Transverse colon (tissue), 4 donors: ENCODE measurements at regions not wholly inside any gene's neighbourhood (a gene's known extent, or its start where the extent isn't known, plus 50 kb on each side); places are given as distances from the start of the nearest gene placed in this dataset.
A peak's percentile ranks its signal among the peaks of the same experiment; 100 is the strongest.

Source experiments
- DNase-seq: peaks from one replicate; pipeline ENCODE4 v3.0.0-alpha.2; 2019
- H3K27ac ChIP-seq, 4 donors: fragments of 200-600 bp; sonication (generic); 2 replicates each; pipeline ENCODE4 v1.5.1; 2016 to 2018; ENCODE audit warnings: inconsistent platforms in 4 of 4
- H3K27me3 ChIP-seq: fragments of 200-600 bp; sonication (generic); 2 replicates; pipeline ENCODE4 v1.5.1; 2017; ENCODE audit warnings: inconsistent platforms
- H3K36me3 ChIP-seq, 4 donors: fragments of 200-600 bp; sonication (generic); 2 replicates each; pipeline ENCODE4 v1.5.1; 2017 to 2019; ENCODE audit warnings: inconsistent platforms in 4 of 4
- H3K4me1 ChIP-seq, 4 donors: fragments of 200-600 bp; sonication (generic); 2 replicates each; pipeline ENCODE4 v1.5.1; 2017 to 2020; ENCODE audit warnings: inconsistent platforms in 4 of 4
- H3K4me3 ChIP-seq, 4 donors: fragments of 200-600 bp; sonication (generic); 1 replicate in 1 of 4; 2 replicates in 3 of 4; pipeline versions ENCODE4 v1.5.1 to v1.6.1; 2017 to 2019; ENCODE audit warnings: inconsistent platforms in 4 of 4
- H3K9me3 ChIP-seq, 2 donors: fragments of 200-600 bp; sonication (generic); 2 replicates each; pipeline ENCODE4 v1.5.1; 2017 to 2019; ENCODE audit warnings: inconsistent platforms in 2 of 2
- EP300 ChIP-seq: sonication (generic); formaldehyde crosslinking; IDR thresholded peaks from one replicate; pipeline ENCODE4 v1.6.1; 2017; ENCODE audit warnings: antibody characterized with exemption, low read depth
- POLR2A ChIP-seq: fragments of 450-650 bp; IDR thresholded peaks from one replicate; pipeline ENCODE4 v1.6.1; 2016; ENCODE audit warnings: antibody characterized with exemption, mild to moderate bottlenecking, moderate library complexity
- POLR2AphosphoS5 ChIP-seq, 3 donors: sonication (generic); formaldehyde crosslinking; IDR thresholded peaks; one replicate each; pipeline ENCODE4 v1.6.1; 2016; ENCODE audit warnings: antibody characterized with exemption in 3 of 3
- WGBS, 2 donors: methylation state at CpG; one replicate each; pipeline ENCODE4 v1.1.5; 2018; ENCODE audit warnings: low coverage in 1 of 2; 5-methylcytosine and 5-hydroxymethylcytosine counted together
- in situ Hi-C, 4 donors: fragments of 200-750 bp; cut with MboI; loops; one replicate each; pipeline versions ENCODE4 v1.15.0 to v1.15.1; 2017; ENCODE audit warnings: low sequenced_read_pairs in 3 of 4, low pct_ligation_motif_present in 1 of 4, low pct_unique_long_range_greater_than_20kb in 1 of 4
- intact Hi-C: fragments of 100-400 bp; cut with DNase I; formaldehyde crosslinking; loops from one replicate; pipeline ENCODE4 v1.15.1; 2023; ENCODE audit warnings: low total_unique reads
- TF ChIP-seq, protein P1 (sequence below), 5 experiments: fragments of 200-600 bp in 3 of 5; fragments of 450-650 bp in 2 of 5; sonication (generic) in 3 of 5; IDR thresholded peaks; 1 replicate in 2 of 5; 2 replicates in 3 of 5; pipeline ENCODE4 v1.5.1; 2016 to 2017; ENCODE audit warnings: antibody characterized with exemption in 5 of 5, inconsistent platforms in 3 of 5, mild to moderate bottlenecking in 2 of 5, moderate library complexity in 1 of 5

DNA sequence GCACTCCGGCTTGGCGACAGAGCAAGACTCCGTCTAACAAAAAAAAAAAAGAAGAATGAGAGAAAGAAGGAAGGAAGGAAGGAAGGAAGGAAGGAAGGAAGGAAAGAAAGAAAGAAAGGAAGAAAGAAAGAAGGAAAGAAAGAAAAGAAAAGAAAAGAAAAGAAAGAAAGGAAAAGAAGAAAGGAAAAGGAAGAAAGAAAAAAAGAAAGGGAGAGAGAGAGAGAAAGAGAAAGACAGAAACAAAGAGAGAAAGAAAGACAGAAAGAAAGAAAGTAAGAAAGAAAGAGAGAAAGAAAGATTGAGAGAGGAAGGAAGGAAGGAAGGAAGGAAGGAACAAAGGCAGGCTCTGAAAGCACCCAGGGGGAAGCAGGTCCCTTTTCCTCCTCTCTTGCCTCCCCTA, 336.6 kb upstream of the GATB start:
- Histone ChIP-seq H3K9me3 (no peaks in the 10 kb centered on the region), H3K4me3 (no peak overlapping the region), H3K4me1 (peaks cover 0 to 17% (median 14%) of the 10 kb centered on the region in 4 donors), H3K27ac (no peak overlapping the region), H3K36me3 (no peaks in the 10 kb centered on the region), H3K27me3 (no peaks in the 10 kb centered on the region)
- no peak for TF ChIP-seq EP300
- TF ChIP-seq POLR2AphosphoS5 (IDR thresholded peaks at IDR 0.05): no peak
- TF ChIP-seq POLR2A: no peak
- TF ChIP-seq, protein P1, sequence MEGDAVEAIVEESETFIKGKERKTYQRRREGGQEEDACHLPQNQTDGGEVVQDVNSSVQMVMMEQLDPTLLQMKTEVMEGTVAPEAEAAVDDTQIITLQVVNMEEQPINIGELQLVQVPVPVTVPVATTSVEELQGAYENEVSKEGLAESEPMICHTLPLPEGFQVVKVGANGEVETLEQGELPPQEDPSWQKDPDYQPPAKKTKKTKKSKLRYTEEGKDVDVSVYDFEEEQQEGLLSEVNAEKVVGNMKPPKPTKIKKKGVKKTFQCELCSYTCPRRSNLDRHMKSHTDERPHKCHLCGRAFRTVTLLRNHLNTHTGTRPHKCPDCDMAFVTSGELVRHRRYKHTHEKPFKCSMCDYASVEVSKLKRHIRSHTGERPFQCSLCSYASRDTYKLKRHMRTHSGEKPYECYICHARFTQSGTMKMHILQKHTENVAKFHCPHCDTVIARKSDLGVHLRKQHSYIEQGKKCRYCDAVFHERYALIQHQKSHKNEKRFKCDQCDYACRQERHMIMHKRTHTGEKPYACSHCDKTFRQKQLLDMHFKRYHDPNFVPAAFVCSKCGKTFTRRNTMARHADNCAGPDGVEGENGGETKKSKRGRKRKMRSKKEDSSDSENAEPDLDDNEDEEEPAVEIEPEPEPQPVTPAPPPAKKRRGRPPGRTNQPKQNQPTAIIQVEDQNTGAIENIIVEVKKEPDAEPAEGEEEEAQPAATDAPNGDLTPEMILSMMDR (IDR thresholded peaks at IDR 0.05): no peak
- WGBS, 2 donors: 92 to 100% methylated on average over 3 of the region's 3 CpGs
- intact Hi-C loops (no loop called here), in situ Hi-C loops (no loop called here)
- no peak for DNase-seq

DNA sequence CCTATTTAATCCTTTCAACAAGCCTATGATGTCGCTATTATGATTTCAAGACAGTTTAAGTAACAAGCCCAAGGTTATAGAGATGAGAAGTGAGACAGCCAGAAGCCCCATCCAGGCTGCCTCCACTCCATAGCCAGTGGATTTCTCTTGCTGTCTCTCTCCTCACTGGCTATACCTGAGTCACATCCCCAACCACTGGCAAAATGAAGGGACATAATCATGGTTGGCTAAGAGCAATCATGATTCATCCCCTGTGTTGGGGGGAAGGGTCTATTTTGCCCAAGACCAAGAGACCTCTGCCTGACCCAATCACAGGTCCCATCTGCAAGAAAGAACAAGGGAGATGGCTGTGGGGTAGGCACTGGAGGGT, 334.9 kb upstream of the GATB start:
- H3K4me1 ChIP-seq: peaks cover 0 to 14% (median 12%) of the 10 kb centered on the region in 4 donors
- no peaks in the 10 kb centered on the region for H3K27me3 ChIP-seq
- 33 to 50% methylated on average over 1 of the region's 1 CpG for WGBS, 2 donors
- DNase-seq: no peak
- no peak overlapping the region for H3K4me3 ChIP-seq
- H3K36me3 ChIP-seq: no peaks in the 10 kb centered on the region
- in situ Hi-C loops (no loop called here), intact Hi-C loops (no loop called here)
- H3K27ac ChIP-seq: no peak overlapping the region
- H3K9me3 ChIP-seq: no peaks in the 10 kb centered on the region
- TF ChIP-seq POLR2A (no peak), POLR2AphosphoS5 (IDR thresholded peaks at IDR 0.05) (no peak), EP300 (no peak)
- TF ChIP-seq, protein P1 (IDR thresholded peaks at IDR 0.05): no peak

DNA sequence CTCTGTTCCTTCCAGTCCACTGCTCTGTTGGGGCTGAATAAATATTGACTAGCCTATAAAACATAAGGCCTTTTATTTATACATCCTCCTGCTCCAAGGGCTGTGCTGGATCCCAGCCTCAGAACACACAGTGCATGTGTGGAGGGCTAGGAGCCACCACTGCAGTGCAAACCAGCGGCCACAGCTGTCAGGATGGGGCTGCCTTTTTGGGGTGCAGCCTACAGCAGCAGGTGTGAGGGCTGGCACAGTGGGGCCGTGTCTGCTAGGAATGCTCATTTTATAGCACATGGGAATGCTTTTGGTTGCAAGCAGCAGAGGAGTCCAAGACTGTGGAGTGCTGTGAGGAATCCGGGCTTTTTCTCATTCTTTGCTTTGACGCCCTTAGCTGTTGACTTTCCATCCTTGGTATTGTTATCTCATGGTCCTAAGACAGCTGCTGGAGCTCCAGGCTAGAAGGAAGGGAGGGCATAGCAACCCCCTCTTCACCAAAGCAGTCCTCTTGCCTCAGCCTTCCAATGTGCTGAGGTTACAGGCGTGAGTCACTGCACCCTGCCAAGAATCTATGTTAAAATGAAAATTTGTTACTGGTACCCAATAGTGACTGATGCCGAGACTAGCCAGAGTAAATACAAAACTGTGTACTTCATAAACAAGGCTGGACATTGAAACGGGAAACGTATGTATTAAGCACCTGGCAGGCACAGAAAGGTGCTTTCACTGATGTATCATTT, 334.3 kb upstream of the GATB start:
- H3K4me1 ChIP-seq: peaks cover 0 to 14% (median 12%) of the 10 kb centered on the region in 4 donors
- no peaks in the 10 kb centered on the region for H3K36me3 ChIP-seq
- H3K9me3 ChIP-seq: no peaks in the 10 kb centered on the region
- 24% methylated on average over 3 to 8 of the region's 8 CpGs for WGBS, 2 donors
- TF ChIP-seq POLR2AphosphoS5 (IDR thresholded peaks at IDR 0.05) (no peak), POLR2A (no peak), EP300 (no peak)
- TF ChIP-seq, protein P1 (IDR thresholded peaks at IDR 0.05): no peak
- no peak for DNase-seq
- peak overlapping the region in 1 of 4 donors; percentile 50 for H3K27ac ChIP-seq
- intact Hi-C loops: no loop called here
- in situ Hi-C loops: no loop called here
- H3K4me3 ChIP-seq: no peak overlapping the region
- no peaks in the 10 kb centered on the region for H3K27me3 ChIP-seq

DNA sequence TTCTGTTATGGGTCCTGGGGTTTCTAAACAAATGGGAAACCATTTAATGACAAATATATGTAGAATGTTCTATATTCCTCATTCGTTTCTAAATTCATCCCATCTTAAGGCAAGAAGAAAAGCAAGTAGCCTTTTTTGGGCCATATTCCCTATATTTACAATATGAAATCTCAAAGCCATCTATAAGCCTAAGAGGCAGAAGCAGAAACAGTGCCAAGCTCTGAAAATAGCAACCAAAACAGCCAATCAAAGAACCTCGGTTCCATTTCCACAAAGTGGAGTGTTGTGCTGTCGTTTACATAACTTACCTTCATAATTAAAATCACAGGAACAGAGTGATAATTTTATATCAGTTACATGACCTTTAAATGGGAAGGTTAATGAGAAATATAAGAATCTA, 330.6 kb upstream of the GATB start:
- DNase-seq: no peak
- H3K9me3 ChIP-seq: no peaks in the 10 kb centered on the region
- H3K27me3 ChIP-seq: no peaks in the 10 kb centered on the region
- intact Hi-C loops: no loop called here
- WGBS, 2 donors: 77 to 86% methylated on average over 2 to 3 of the region's 3 CpGs
- no peaks in the 10 kb centered on the region for H3K36me3 ChIP-seq
- in situ Hi-C loops: no loop called here
- TF ChIP-seq POLR2AphosphoS5 (IDR thresholded peaks at IDR 0.05): no peak
- TF ChIP-seq, protein P1 (IDR thresholded peaks at IDR 0.05): no peak
- no peak for TF ChIP-seq EP300
- no peak for TF ChIP-seq POLR2A
- no peak overlapping the region for H3K4me3 ChIP-seq
- H3K4me1 ChIP-seq: peaks cover 0 to 14% (median 12%) of the 10 kb centered on the region in 4 donors
- H3K27ac ChIP-seq: no peak overlapping the region
